ENCODE measurements at regions not wholly inside any gene's neighbourhood (a gene's known extent, or its start where the extent isn't known, plus 50 kb on each side); places are given as distances from the start of the nearest gene placed in this dataset.

DNA sequence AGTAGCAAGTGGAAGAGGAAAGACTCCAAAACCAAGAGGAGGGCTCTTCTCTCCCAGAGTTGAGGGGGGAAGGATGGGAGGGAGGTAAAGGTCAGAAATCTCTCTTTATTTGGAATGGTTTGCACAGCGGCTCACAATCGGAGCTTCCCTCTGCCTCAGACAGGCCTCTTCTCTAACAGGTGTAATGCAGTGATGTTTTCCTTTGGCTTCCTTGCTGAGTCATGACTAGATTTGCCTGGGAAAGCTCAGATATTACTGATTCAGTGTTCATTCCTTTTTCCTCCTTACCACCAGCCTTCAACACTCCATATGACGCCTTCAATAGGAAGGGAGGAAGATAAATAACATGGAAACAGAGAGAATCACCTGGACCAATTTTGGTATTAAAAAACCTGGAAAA lies 136.6 kb downstream of the RNF152 start:
- TF ChIP-seq SPI1 (IDR thresholded peaks at IDR 0.05; ENCODE audit: borderline replicate concordance, insufficient read depth, low read depth, low read length) (no peak), EP300 (IDR thresholded peaks at IDR 0.05; ENCODE audit: borderline replicate concordance in 1 of 2, control insufficient read depth in 1 of 2, low read depth in 2 of 2, low read length in 2 of 2) (no peak), SMAD1 (IDR thresholded peaks at IDR 0.05; ENCODE audit: low read depth, partially characterized antibody) (no peak), SUZ12 (IDR thresholded peaks at IDR 0.05; ENCODE audit: unreplicated experiment) (no peak), ESRRA (IDR thresholded peaks at IDR 0.05; ENCODE audit: low read length) (no peak), CTCF (IDR thresholded peaks at IDR 0.05 in 2 of 3, conservative IDR thresholded peaks at IDR 0.05 in 1 of 3; ENCODE audit: control insufficient read depth in 2 of 3, extremely low read depth in 1 of 3, insufficient read depth in 1 of 3, low read depth in 3 of 3, low read length in 3 of 3) (no peak)
